GM23338 (cell line): ENCODE measurements at regions not wholly inside any gene's neighbourhood (a gene's known extent, or its start where the extent isn't known, plus 50 kb on each side); places are given as distances from the start of the nearest gene placed in this dataset.

Experiments
- ATAC-seq: fragments of 200-7000 bp; cut with Tn5 transposase; 3 replicates; pipeline ENCODE4 v1.9.1; 2020
- DNase-seq: peaks from one replicate; pipeline ENCODE4 v3.0.0-alpha.2; 2015; ENCODE audit warnings: low spot score
- H2AFZ ChIP-seq: fragments of 200-600 bp; sonication (generic); 2 replicates; pipeline ENCODE4 v1.8.0; 2016; ENCODE audit warnings: antibody characterized with exemption, mild to moderate bottlenecking, moderate library complexity
- H3F3A ChIP-seq: fragments of 200-600 bp; sonication (generic); replicated peaks from 2 replicates; pipeline ENCODE4 v1.8.0; 2017; ENCODE audit warnings: antibody characterized with exemption, mixed run types, low read depth
- H3K27ac ChIP-seq: fragments of 200-600 bp; sonication (generic); 2 replicates; pipeline ENCODE4 v1.6.1; 2016; ENCODE audit warnings: low read depth
- H3K27me3 ChIP-seq: fragments of 200-600 bp; sonication (generic); 2 replicates; pipeline ENCODE4 v1.8.0; 2016; ENCODE audit warnings: mild to moderate bottlenecking, mixed run types, moderate library complexity; ENCODE audit not compliant: insufficient read depth
- H3K36me3 ChIP-seq: fragments of 200-600 bp; sonication (generic); 2 replicates; pipeline ENCODE4 v1.8.0; 2016; ENCODE audit warnings: mild to moderate bottlenecking; ENCODE audit not compliant: insufficient read depth
- H3K4me1 ChIP-seq: fragments of 200-600 bp; sonication (generic); 2 replicates; pipeline ENCODE4 v1.8.0; 2016; ENCODE audit warnings: mild to moderate bottlenecking, moderate library complexity; ENCODE audit not compliant: insufficient read depth
- H3K4me2 ChIP-seq: fragments of 200-600 bp; sonication (generic); 2 replicates; pipeline ENCODE4 v1.7.1; 2017; ENCODE audit warnings: mixed run types
- H3K4me3 ChIP-seq: fragments of 200-600 bp; sonication (generic); 2 replicates; pipeline ENCODE4 v1.6.1; 2016; ENCODE audit warnings: mixed run types
- H3K79me2 ChIP-seq: fragments of 200-600 bp; sonication (generic); replicated peaks from 2 replicates; pipeline ENCODE4 v1.8.0; 2017; ENCODE audit warnings: mild to moderate bottlenecking; ENCODE audit not compliant: insufficient read depth
- H3K9me2 ChIP-seq: fragments of 200-600 bp; sonication (generic); 2 replicates; pipeline ENCODE4 v1.8.0; 2017; ENCODE audit not compliant: insufficient read depth
- H4K20me1 ChIP-seq: fragments of 200-600 bp; sonication (generic); replicated peaks from 2 replicates; pipeline ENCODE4 v1.8.0; 2017; ENCODE audit warnings: mild to moderate bottlenecking; ENCODE audit not compliant: insufficient read depth
- H3K27ac Mint-ChIP-seq: 2 replicates; pipeline ENCODE4 v1.8.0; 2020; ENCODE audit warnings: inconsistent platforms, mild to moderate bottlenecking, moderate library complexity, mixed read lengths
- H3K27me3 Mint-ChIP-seq: 3 replicates; pipeline ENCODE4 v1.8.0; 2022; ENCODE audit warnings: low read depth, mild to moderate bottlenecking, moderate library complexity, mixed read lengths, inconsistent platforms; ENCODE audit not compliant: insufficient read depth, poor library complexity
- H3K36me3 Mint-ChIP-seq: 3 replicates; pipeline ENCODE4 v1.8.0; 2021; ENCODE audit warnings: low read depth, mild to moderate bottlenecking, inconsistent platforms, moderate library complexity, mixed read lengths
- H3K4me1 Mint-ChIP-seq: 3 replicates; pipeline ENCODE4 v1.8.0; 2020; ENCODE audit warnings: mild to moderate bottlenecking, inconsistent platforms, mixed read lengths
- H3K4me3 Mint-ChIP-seq: 3 replicates; pipeline ENCODE4 v1.8.0; 2021; ENCODE audit warnings: moderate library complexity, mild to moderate bottlenecking, inconsistent platforms, mixed read lengths
- H3K9me3 Mint-ChIP-seq: 3 replicates; pipeline ENCODE4 v1.8.0; 2020; ENCODE audit warnings: moderate library complexity, mild to moderate bottlenecking, inconsistent platforms, mixed read lengths
- CREB1 ChIP-seq: fragments of 250-450 bp; sonication (Bioruptor Pico); IDR thresholded peaks from 2 replicates; pipeline ENCODE4 v1.5.0; 2020; ENCODE audit warnings: low read depth, mild to moderate bottlenecking, moderate library complexity
- EZH2 ChIP-seq: fragments of 200-600 bp; sonication (generic); IDR thresholded peaks from one replicate; pipeline ENCODE4 v1.8.0; 2017; ENCODE audit warnings: antibody characterized with exemption, mild to moderate bottlenecking, low read depth; ENCODE audit not compliant: unreplicated experiment
- EZH2phosphoT487 ChIP-seq: fragments of 200-600 bp; sonication (generic); IDR thresholded peaks from one replicate; pipeline ENCODE4 v1.8.1; 2018; ENCODE audit warnings: antibody characterized with exemption; ENCODE audit not compliant: unreplicated experiment
- JUNB ChIP-seq: IDR thresholded peaks from one replicate; pipeline ENCODE4 v1.6.1; 2016; ENCODE audit warnings: antibody characterized with exemption; ENCODE audit not compliant: unreplicated experiment
- NANOG ChIP-seq: IDR thresholded peaks from 2 replicates; pipeline ENCODE4 v1.6.1; 2016; ENCODE audit warnings: antibody characterized with exemption, borderline replicate concordance
- POLR2AphosphoS5 ChIP-seq: IDR thresholded peaks from 2 replicates; pipeline ENCODE4 v1.6.1; 2016; ENCODE audit warnings: antibody characterized with exemption, low read depth
- STAT1 ChIP-seq: IDR thresholded peaks from one replicate; pipeline ENCODE4 v1.6.1; 2016; ENCODE audit warnings: antibody characterized with exemption; ENCODE audit not compliant: unreplicated experiment
- ZNF114 ChIP-seq: fragments of 250-450 bp; sonication (Bioruptor Pico); IDR thresholded peaks from 2 replicates; pipeline ENCODE4 v1.5.0; 2020; ENCODE audit warnings: mild to moderate bottlenecking, moderate library complexity
- ZNF331 ChIP-seq: fragments of 250-450 bp; sonication (Bioruptor Pico); IDR thresholded peaks from 2 replicates; pipeline ENCODE4 v1.5.0; 2020; ENCODE audit warnings: low read depth, mild to moderate bottlenecking, moderate library complexity
- ZNF462 ChIP-seq: fragments of 250-450 bp; sonication (Bioruptor Pico); IDR thresholded peaks from 2 replicates; pipeline ENCODE4 v1.5.0; 2020; ENCODE audit warnings: mild to moderate bottlenecking, moderate library complexity
- TF ChIP-seq, protein P1 (sequence below): IDR thresholded peaks from 2 replicates; pipeline ENCODE4 v1.6.1; 2016; ENCODE audit warnings: antibody characterized with exemption
- TF ChIP-seq, protein P2 (sequence below), 2 experiments: fragments of 200-600 bp in 1 of 2; sonication (generic) in 1 of 2; conservative IDR thresholded peaks; 2 replicates each; pipeline versions ENCODE4 v1.5.1 to v1.6.1; 2016 to 2017; ENCODE audit warnings: antibody characterized with exemption in 2 of 2, low read depth in 2 of 2, mild to moderate bottlenecking in 2 of 2, moderate library complexity in 1 of 2
- TF ChIP-seq, protein P3 (sequence below): IDR thresholded peaks from one replicate; pipeline ENCODE4 v1.6.1; 2018; ENCODE audit warnings: antibody characterized with exemption; ENCODE audit not compliant: unreplicated experiment

- TF ChIP-seq EZH2phosphoT487 (no peak), JUNB (no peak), CREB1 (CRISPR knock-in tag) (no peak), POLR2AphosphoS5 (no peak), NANOG (no peak), ZNF114 (CRISPR knock-in tag) (no peak), STAT1 (no peak), ZNF331 (CRISPR knock-in tag) (no peak), ZNF462 (no peak), EZH2 (no peak)
- TF ChIP-seq, protein P1, sequence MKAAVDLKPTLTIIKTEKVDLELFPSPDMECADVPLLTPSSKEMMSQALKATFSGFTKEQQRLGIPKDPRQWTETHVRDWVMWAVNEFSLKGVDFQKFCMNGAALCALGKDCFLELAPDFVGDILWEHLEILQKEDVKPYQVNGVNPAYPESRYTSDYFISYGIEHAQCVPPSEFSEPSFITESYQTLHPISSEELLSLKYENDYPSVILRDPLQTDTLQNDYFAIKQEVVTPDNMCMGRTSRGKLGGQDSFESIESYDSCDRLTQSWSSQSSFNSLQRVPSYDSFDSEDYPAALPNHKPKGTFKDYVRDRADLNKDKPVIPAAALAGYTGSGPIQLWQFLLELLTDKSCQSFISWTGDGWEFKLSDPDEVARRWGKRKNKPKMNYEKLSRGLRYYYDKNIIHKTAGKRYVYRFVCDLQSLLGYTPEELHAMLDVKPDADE = no peak
- TF ChIP-seq, protein P2, sequence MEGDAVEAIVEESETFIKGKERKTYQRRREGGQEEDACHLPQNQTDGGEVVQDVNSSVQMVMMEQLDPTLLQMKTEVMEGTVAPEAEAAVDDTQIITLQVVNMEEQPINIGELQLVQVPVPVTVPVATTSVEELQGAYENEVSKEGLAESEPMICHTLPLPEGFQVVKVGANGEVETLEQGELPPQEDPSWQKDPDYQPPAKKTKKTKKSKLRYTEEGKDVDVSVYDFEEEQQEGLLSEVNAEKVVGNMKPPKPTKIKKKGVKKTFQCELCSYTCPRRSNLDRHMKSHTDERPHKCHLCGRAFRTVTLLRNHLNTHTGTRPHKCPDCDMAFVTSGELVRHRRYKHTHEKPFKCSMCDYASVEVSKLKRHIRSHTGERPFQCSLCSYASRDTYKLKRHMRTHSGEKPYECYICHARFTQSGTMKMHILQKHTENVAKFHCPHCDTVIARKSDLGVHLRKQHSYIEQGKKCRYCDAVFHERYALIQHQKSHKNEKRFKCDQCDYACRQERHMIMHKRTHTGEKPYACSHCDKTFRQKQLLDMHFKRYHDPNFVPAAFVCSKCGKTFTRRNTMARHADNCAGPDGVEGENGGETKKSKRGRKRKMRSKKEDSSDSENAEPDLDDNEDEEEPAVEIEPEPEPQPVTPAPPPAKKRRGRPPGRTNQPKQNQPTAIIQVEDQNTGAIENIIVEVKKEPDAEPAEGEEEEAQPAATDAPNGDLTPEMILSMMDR (conservative IDR thresholded peaks at IDR 0.05; ENCODE audit: low read depth in 2 of 2) = no peak
- TF ChIP-seq, protein P3, sequence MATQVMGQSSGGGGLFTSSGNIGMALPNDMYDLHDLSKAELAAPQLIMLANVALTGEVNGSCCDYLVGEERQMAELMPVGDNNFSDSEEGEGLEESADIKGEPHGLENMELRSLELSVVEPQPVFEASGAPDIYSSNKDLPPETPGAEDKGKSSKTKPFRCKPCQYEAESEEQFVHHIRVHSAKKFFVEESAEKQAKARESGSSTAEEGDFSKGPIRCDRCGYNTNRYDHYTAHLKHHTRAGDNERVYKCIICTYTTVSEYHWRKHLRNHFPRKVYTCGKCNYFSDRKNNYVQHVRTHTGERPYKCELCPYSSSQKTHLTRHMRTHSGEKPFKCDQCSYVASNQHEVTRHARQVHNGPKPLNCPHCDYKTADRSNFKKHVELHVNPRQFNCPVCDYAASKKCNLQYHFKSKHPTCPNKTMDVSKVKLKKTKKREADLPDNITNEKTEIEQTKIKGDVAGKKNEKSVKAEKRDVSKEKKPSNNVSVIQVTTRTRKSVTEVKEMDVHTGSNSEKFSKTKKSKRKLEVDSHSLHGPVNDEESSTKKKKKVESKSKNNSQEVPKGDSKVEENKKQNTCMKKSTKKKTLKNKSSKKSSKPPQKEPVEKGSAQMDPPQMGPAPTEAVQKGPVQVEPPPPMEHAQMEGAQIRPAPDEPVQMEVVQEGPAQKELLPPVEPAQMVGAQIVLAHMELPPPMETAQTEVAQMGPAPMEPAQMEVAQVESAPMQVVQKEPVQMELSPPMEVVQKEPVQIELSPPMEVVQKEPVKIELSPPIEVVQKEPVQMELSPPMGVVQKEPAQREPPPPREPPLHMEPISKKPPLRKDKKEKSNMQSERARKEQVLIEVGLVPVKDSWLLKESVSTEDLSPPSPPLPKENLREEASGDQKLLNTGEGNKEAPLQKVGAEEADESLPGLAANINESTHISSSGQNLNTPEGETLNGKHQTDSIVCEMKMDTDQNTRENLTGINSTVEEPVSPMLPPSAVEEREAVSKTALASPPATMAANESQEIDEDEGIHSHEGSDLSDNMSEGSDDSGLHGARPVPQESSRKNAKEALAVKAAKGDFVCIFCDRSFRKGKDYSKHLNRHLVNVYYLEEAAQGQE = no peak
- no peaks in the 10 kb centered on the region for H3K4me1 Mint-ChIP-seq
- no peaks in the 10 kb centered on the region; the same call in 2 of the 3 replicates for H3K9me3 Mint-ChIP-seq
- DNase-seq (no peak), ATAC-seq (no peak)
- no peak overlapping the region for H3K4me2 ChIP-seq
- no peaks in the 10 kb centered on the region for H3K36me3 ChIP-seq
- H3K27me3 Mint-ChIP-seq = peaks cover 3% of the 10 kb centered on the region
- no peak overlapping the region for H2AFZ ChIP-seq
- H3K27me3 ChIP-seq = no peaks in the 10 kb centered on the region
- no peak overlapping the region for H3K4me3 Mint-ChIP-seq
- no peak overlapping the region for H3K27ac ChIP-seq
- no peaks in the 10 kb centered on the region for H4K20me1 ChIP-seq
- H3K79me2 ChIP-seq = no peaks in the 10 kb centered on the region
- no peaks in the 10 kb centered on the region; the same call in 1 of the 2 replicates for H3K9me2 ChIP-seq
- no peaks in the 10 kb centered on the region for H3K4me1 ChIP-seq
- no peaks in the 10 kb centered on the region for H3K36me3 Mint-ChIP-seq
- no peak overlapping the region for H3K27ac Mint-ChIP-seq
- H3K4me3 ChIP-seq = no peak overlapping the region
- H3F3A ChIP-seq = no peaks in the 10 kb centered on the region
Observed at GRCh38 chr12:113709456-113709855, 237.8 kb upstream of the LHX5 start.
